Endothelial cell of umbilical vein (primary cell): ENCODE measurements at regions not wholly inside any gene's neighbourhood (a gene's known extent, or its start where the extent isn't known, plus 50 kb on each side); places are given as distances from the start of the nearest gene placed in this dataset.

ENCODE experiments used
- BruUV-seq: library from RNA; stranded (reverse); fragments of 400-500 nt; replicated peaks from 2 replicates; lab custom pipeline; 2021; lab: Mats Ljungman, UMichigan
- CTCF ChIA-PET: fragments of 300-600, 350-600 bp; sonication (Branson Sonifier 250); formaldehyde crosslinking; loops from one replicate; lab custom pipeline; 2021; ENCODE audit warnings: antibody characterized with exemption, inconsistent platforms; lab: Charles Lee
- POLR2A ChIA-PET: fragments of 300-600, 350-600 bp; sonication (Branson Sonifier 250); formaldehyde crosslinking; loops from one replicate; lab custom pipeline; 2021; ENCODE audit warnings: antibody characterized with exemption, inconsistent platforms; lab: Charles Lee
- DNase-seq: peaks from one replicate; pipeline ENCODE4 v3.0.0-alpha.2; 2011; ENCODE audit warnings: low read depth, low spot score
- FAIRE-seq: peaks from 2 replicates; lab custom pipeline; 2011; peaks lifted over from hg19 to GRCh38; lab: Jason Lieb, UNC
- H2AFZ ChIP-seq: 2 replicates; pipeline ENCODE4 v1.6.0; 2012; ENCODE audit warnings: low read depth, low read length, control low read depth, inconsistent platforms
- H3K27ac ChIP-seq: 2 replicates; pipeline ENCODE4 v1.5.1; 2011; ENCODE audit warnings: low read depth, mild to moderate bottlenecking, control low read depth, low read length, moderate library complexity; ENCODE audit not compliant: insufficient read depth
- H3K27me3 ChIP-seq, 2 experiments: 2 replicates each; pipeline versions ENCODE4 v1.6.0 to v1.6.1; 2011; ENCODE audit warnings: low read length in 2 of 2, mixed read lengths in 1 of 2; ENCODE audit not compliant: control insufficient read depth in 2 of 2, insufficient read depth in 2 of 2
- H3K36me3 ChIP-seq, 2 experiments: 2 replicates in 1 of 2; 3 replicates in 1 of 2; pipeline ENCODE4 v1.5.1; 2011; ENCODE audit warnings: low read length in 2 of 2, mild to moderate bottlenecking in 1 of 2, moderate library complexity in 1 of 2; ENCODE audit not compliant: control insufficient read depth in 2 of 2, insufficient read depth in 2 of 2; ENCODE audit errors: extremely low read depth in 1 of 2
- H3K4me1 ChIP-seq: 3 replicates; pipeline ENCODE4 v1.5.1; 2011; ENCODE audit warnings: mild to moderate bottlenecking, low read length; ENCODE audit not compliant: control insufficient read depth, insufficient read depth; ENCODE audit errors: extremely low read depth
- H3K4me2 ChIP-seq: 2 replicates; pipeline ENCODE4 v1.6.1; 2011; ENCODE audit warnings: low read length, control low read depth, mixed read lengths; ENCODE audit not compliant: insufficient read depth
- H3K4me3 ChIP-seq, 3 experiments: fragments of 200-600 bp in 1 of 3; sonication (generic), shearing (Covaris generic) in 1 of 3; replicated peaks in 1 of 3; 2 replicates each; pipeline ENCODE4 v1.5.1; 2011 to 2016; ENCODE audit warnings: control low read depth in 3 of 3, low read length in 3 of 3, mild to moderate bottlenecking in 2 of 3, inconsistent platforms in 1 of 3, low read depth in 1 of 3, moderate library complexity in 1 of 3; ENCODE audit not compliant: insufficient read depth in 1 of 3
- H3K79me2 ChIP-seq: 2 replicates; pipeline ENCODE4 v1.6.0; 2012; ENCODE audit warnings: low read length, inconsistent platforms; ENCODE audit not compliant: control insufficient read depth, insufficient read depth
- H3K9ac ChIP-seq: replicated peaks from 2 replicates; pipeline ENCODE3; 2011; ENCODE audit warnings: low read length, control low read depth; ENCODE audit not compliant: insufficient read depth; ENCODE audit errors: extremely low read depth
- H3K9me1 ChIP-seq: replicated peaks from 3 replicates; pipeline ENCODE4 v1.6.0; 2011; ENCODE audit warnings: mild to moderate bottlenecking, low read length; ENCODE audit not compliant: control insufficient read depth, insufficient read depth; ENCODE audit errors: extremely low read depth
- H3K9me3 ChIP-seq: replicated peaks from 2 replicates; pipeline ENCODE4 v1.5.1; 2012; ENCODE audit warnings: low read length, inconsistent platforms; ENCODE audit not compliant: control insufficient read depth, insufficient read depth
- H4K20me1 ChIP-seq: replicated peaks from 2 replicates; pipeline ENCODE3; 2011; ENCODE audit warnings: mild to moderate bottlenecking, low read length; ENCODE audit not compliant: control insufficient read depth, insufficient read depth; ENCODE audit errors: extremely low read depth
- CTCF ChIP-seq, 2 donors: IDR thresholded peaks; 1 replicate in 1 of 2; 2 replicates in 1 of 2; pipeline ENCODE4 v1.5.1; 2011; ENCODE audit warnings: low read length in 2 of 2, mild to moderate bottlenecking in 2 of 2, moderate library complexity in 2 of 2, control low read depth in 1 of 2, inconsistent platforms in 1 of 2, low read depth in 1 of 2; ENCODE audit not compliant: insufficient read depth in 1 of 2; ENCODE audit errors: extremely low read depth in 1 of 2
- EZH2 ChIP-seq: IDR thresholded peaks from 2 replicates; pipeline ENCODE4 v1.6.1; 2012; ENCODE audit warnings: borderline replicate concordance, low read depth, mild to moderate bottlenecking, moderate library complexity, low read length, inconsistent platforms; ENCODE audit not compliant: severe bottlenecking
- FOS ChIP-seq: IDR thresholded peaks from 2 replicates; pipeline ENCODE4 v1.6.1; 2011; ENCODE audit warnings: mild to moderate bottlenecking, low read length, moderate library complexity, borderline replicate concordance; ENCODE audit not compliant: insufficient read depth
- GATA2 ChIP-seq: IDR thresholded peaks from 2 replicates; pipeline ENCODE4 v1.7.0; 2011; ENCODE audit warnings: low read depth, mild to moderate bottlenecking, moderate library complexity, mixed read lengths, low read length; ENCODE audit not compliant: insufficient read length, insufficient read depth
- JUN ChIP-seq: IDR thresholded peaks from 2 replicates; pipeline ENCODE4 v1.6.1; 2011; ENCODE audit warnings: borderline replicate concordance, low read depth; ENCODE audit not compliant: insufficient read length, insufficient read depth
- MAX ChIP-seq: IDR thresholded peaks from 2 replicates; pipeline ENCODE4 v1.6.1; 2011; ENCODE audit not compliant: insufficient read depth, insufficient read length
- MYC ChIP-seq: IDR thresholded peaks from one replicate; pipeline ENCODE4 v1.6.1; 2011; ENCODE audit warnings: mild to moderate bottlenecking, low read depth, low read length
- POLR2A ChIP-seq: IDR thresholded peaks from 2 replicates; pipeline ENCODE4 v1.6.1; 2012; ENCODE audit warnings: low read depth, mild to moderate bottlenecking, control low read depth, low read length
- POLR2AphosphoS5 ChIP-seq: IDR thresholded peaks from 2 replicates; pipeline ENCODE4 v1.6.1; 2012; ENCODE audit warnings: low read depth, mild to moderate bottlenecking, control low read depth, low read length, moderate library complexity; ENCODE audit not compliant: insufficient read depth
- dilution Hi-C: fragments of 300-500 bp; cut with MboI; formaldehyde crosslinking; loops from one replicate; pipeline ENCODE4 v1.15.0; 2019; ENCODE audit warnings: low sequenced_read_pairs; ENCODE audit not compliant: extremely low pct_ligation_motif_present
- intact Hi-C: fragments of 100-400 bp; cut with micrococcal nuclease; formaldehyde crosslinking; loops from one replicate; pipeline ENCODE4 v1.10.0; 2022

DNA sequence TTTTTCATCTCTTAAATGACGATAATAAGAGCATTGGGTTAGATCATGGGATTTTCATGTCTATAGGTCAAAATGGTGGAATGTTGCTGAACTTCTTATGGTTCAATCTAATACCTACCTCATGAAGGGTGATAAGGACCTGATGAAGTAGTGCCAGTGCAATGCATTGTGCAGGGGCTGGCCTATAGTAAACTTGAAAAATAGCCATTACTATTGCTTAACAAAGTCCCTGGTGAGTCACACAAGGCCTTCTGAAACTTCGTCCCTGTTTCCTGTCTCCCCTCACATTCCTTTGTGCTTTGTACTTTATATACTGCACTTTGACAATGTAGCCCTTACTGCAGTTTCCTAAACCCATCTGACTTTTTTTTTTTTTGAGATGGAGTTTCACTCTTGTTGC lies 515.9 kb downstream of the SLC4A3 start:
- FAIRE-seq, result no peak
- Histone ChIP-seq H3K9me1 (no peaks in the 10 kb centered on the region), H2AFZ (no peak overlapping the region), H3K79me2 (no peaks in the 10 kb centered on the region), H3K4me1 (no peaks in the 10 kb centered on the region), H3K27me3 (no peaks in the 10 kb centered on the region), H3K9me3 (peaks cover 5% of the 10 kb centered on the region), H3K9ac (no peak overlapping the region), H3K4me2 (no peak overlapping the region), H3K27ac (no peak overlapping the region), H4K20me1 (no peaks in the 10 kb centered on the region), H3K4me3 (no peak overlapping the region), H3K36me3 (no peaks in the 10 kb centered on the region)
- no peak for TF ChIP-seq EZH2
- no peak for TF ChIP-seq MYC
- no peak for TF ChIP-seq POLR2AphosphoS5
- no peak for TF ChIP-seq POLR2A
- no peak for TF ChIP-seq CTCF (IDR thresholded peaks at IDR 0.05; ENCODE audit: extremely low read depth in 1 of 2, insufficient read depth in 1 of 2, low read depth in 1 of 2, low read length in 2 of 2)
- TF ChIP-seq FOS, result no peak
- TF ChIP-seq GATA2, result no peak
- no peak for TF ChIP-seq MAX
- no peak for TF ChIP-seq JUN
- ChIA-PET POLR2A (no interaction called here), CTCF (no interaction called here)
- intact Hi-C loops (no loop called here), dilution Hi-C loops (no loop called here)
- BruUV-seq, result no TSS peak
- no peak for DNase-seq
